Dendritic cell treated with granulocyte-macrophage colony-stimulating factor and Interleukin-4, amounts not matched to agents 40 ng/mL and 50 ng/mL, for 4 days (primary cell): ENCODE measurements at regions not wholly inside any gene's neighbourhood (a gene's known extent, or its start where the extent isn't known, plus 50 kb on each side); places are given as distances from the start of the nearest gene placed in this dataset.

Experiments used
- H3K27ac Mint-ChIP-seq: one replicate; pipeline ENCODE4 v1.8.0; 2022; ENCODE audit warnings: mild to moderate bottlenecking, mixed read lengths
- H3K27me3 Mint-ChIP-seq: one replicate; pipeline ENCODE4 v1.8.0; 2022; ENCODE audit warnings: mild to moderate bottlenecking, mixed read lengths
- H3K36me3 Mint-ChIP-seq: one replicate; pipeline ENCODE4 v1.8.0; 2022; ENCODE audit warnings: low read depth, mixed read lengths
- H3K4me1 Mint-ChIP-seq: one replicate; pipeline ENCODE4 v1.8.0; 2022; ENCODE audit warnings: low read depth, mixed read lengths
- H3K4me3 Mint-ChIP-seq: one replicate; pipeline ENCODE4 v1.8.0; 2022; ENCODE audit warnings: mild to moderate bottlenecking, moderate library complexity, mixed read lengths
- H3K9me3 Mint-ChIP-seq: one replicate; pipeline ENCODE4 v1.8.0; 2022; ENCODE audit warnings: mixed read lengths
- intact Hi-C: fragments of 100-400 bp; cut with micrococcal nuclease; formaldehyde crosslinking; loops from one replicate; pipeline ENCODE4 v1.15.0; 2022

DNA sequence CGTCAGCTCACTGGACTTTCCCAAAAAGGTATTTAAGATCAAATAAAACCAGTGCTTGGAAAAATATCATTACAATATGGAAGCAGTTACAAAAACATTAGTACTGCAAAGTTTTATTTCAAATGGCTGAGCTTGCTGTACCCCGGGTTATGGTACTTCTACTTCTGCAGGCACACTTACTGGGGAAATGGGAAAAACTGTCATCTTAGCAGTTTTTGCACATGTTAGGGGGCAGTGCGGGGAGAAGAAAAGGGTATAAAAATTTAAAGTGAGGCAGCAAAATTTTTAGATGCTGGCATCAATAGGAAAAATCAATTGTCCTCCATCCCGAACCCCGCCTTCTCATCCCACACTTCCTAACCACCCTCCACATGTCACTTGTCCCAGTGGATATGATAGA, 133.4 kb downstream of the ATG4C start:
- Mint-ChIP-seq H3K4me1 (no peaks in the 10 kb centered on the region), H3K27ac (no peak overlapping the region), H3K9me3 (no peaks in the 10 kb centered on the region), H3K27me3 (peaks cover 8% of the 10 kb centered on the region), H3K4me3 (no peak overlapping the region), H3K36me3 (no peaks in the 10 kb centered on the region)
- intact Hi-C loops, result loop anchor here (10.0 kb wide), 1 partner anchor 617 kb away; no protein-coding TSS in a partner anchor

- intact Hi-C loops, result loop anchor here (10.0 kb wide), 1 partner anchor 617 kb away; no protein-coding TSS in a partner anchor
- H3K4me1 Mint-ChIP-seq, result no peaks in the 10 kb centered on the region
- H3K27ac Mint-ChIP-seq, result no peak overlapping the region
Observed at GRCh38 chr1:62917805-62918204, 133.9 kb downstream of the ATG4C start.

DNA sequence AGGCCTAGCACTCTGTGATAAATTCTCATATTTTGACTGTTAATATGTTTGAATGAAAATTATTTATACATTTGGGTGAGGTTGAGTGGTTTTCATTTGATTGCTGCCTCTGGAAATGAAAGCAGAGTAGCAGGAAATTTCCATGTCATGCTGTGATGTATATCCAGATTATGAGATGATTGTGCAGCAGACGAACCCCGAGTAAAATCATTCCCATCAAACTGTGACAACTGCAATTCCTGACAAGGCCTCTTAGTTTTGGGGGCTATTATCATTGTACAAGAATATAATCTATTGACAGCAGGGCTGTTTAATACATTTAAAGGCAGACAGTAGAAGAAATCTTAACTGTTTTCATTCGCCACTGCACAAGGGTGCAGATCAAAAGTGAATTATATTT, 134.8 kb downstream of the ATG4C start:
- H3K4me1 Mint-ChIP-seq, result no peaks in the 10 kb centered on the region
- no peak overlapping the region for H3K27ac Mint-ChIP-seq
- H3K9me3 Mint-ChIP-seq, result no peaks in the 10 kb centered on the region
- no peak overlapping the region for H3K4me3 Mint-ChIP-seq
- intact Hi-C loops, result loop anchor here (10.0 kb wide), 1 partner anchor 616 kb away; no protein-coding TSS in a partner anchor
- H3K36me3 Mint-ChIP-seq, result no peaks in the 10 kb centered on the region
- H3K27me3 Mint-ChIP-seq, result peaks cover 4% of the 10 kb centered on the region

More at GRCh38 chr1:62917805-62918204, 133.9 kb downstream of the ATG4C start:
- Mint-ChIP-seq H3K4me3 (no peak overlapping the region), H3K36me3 (no peaks in the 10 kb centered on the region), H3K27me3 (peaks cover 7% of the 10 kb centered on the region), H3K9me3 (no peaks in the 10 kb centered on the region)

GRCh38 chr1:62922006-62922405, 138.1 kb downstream of the ATG4C start:
- no peaks in the 10 kb centered on the region for H3K4me1 Mint-ChIP-seq
- H3K27ac Mint-ChIP-seq, result no peak overlapping the region
- H3K9me3 Mint-ChIP-seq, result no peaks in the 10 kb centered on the region
- peaks cover 5% of the 10 kb centered on the region for H3K27me3 Mint-ChIP-seq
- intact Hi-C loops, result no loop called here
- no peak overlapping the region for H3K4me3 Mint-ChIP-seq
- H3K36me3 Mint-ChIP-seq, result no peaks in the 10 kb centered on the region

DNA sequence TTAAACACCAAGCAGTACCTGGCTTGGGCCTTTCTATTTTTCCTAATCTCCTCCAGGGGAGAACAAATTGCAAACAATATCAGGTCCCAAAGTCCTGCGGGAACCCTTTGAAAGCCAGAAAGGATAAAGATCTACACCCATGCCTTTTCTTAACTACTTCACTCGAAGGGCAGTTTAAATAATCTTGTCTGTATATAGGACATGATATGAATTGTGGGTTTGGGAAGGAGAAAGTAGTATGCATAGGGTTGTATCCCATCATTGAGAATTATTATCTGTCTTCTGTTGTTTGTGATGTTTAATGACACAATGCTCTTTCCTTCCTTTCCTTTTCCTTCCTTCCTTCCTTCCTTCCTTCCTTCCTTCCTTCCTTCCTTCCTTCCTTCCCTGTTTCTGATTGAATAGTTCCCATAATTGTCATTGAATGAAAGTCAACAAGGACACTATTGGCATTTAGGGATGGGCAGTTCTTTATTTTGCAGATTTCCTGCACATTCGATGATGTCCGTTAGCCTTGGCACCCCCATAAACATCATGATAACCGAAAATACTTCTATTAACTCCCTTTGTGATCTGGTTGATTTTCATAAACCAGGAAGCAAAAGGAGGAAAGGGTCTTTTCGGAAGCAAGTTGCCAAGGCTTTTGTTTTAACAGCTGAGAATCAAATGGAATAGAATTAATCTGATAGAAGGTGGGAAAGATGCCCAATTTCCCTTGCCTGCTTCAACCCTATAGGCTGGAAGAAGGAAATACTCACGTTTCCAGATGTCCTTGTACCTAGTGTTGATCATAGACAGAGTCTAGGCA, 141.3 kb downstream of the ATG4C start:
- Mint-ChIP-seq H3K27ac (no peak overlapping the region), H3K27me3 (peaks cover 1% of the 10 kb centered on the region), H3K9me3 (no peaks in the 10 kb centered on the region), H3K36me3 (no peaks in the 10 kb centered on the region), H3K4me3 (no peak overlapping the region), H3K4me1 (no peaks in the 10 kb centered on the region)
- intact Hi-C loops, result no loop called here

DNA sequence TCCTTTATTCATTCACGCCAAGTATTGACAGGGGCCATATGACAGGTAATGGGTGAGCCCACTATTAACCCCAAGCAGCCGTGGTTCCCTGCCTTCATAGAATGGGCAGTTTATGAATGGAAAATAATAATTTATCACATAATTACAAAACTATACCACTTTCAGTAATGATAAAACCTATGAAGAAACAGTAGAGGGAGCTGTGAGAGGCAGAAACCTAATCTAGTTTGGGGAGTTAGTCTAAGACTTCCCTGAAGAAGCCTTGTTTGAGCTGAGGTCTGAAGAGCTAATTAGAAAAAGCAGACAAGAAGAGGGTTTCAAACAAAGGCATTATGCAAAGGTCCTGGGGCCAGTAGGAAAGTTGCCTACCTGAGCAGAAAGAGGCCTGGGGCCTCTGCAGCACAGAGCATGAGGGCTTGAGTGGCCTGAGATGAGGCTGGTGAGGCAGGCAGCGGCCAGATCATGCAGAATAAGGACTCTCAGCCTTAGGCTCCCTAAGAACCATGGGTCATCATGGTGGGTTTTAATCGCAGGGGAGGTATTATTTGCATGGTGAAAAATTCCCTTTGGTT, 142.8 kb downstream of the ATG4C start:
- Mint-ChIP-seq H3K9me3 (no peaks in the 10 kb centered on the region), H3K36me3 (no peaks in the 10 kb centered on the region), H3K27me3 (peaks cover 1% of the 10 kb centered on the region), H3K27ac (no peak overlapping the region), H3K4me1 (no peaks in the 10 kb centered on the region), H3K4me3 (no peak overlapping the region)
- intact Hi-C loops, result no loop called here

- Mint-ChIP-seq H3K27me3 (peaks cover 3% of the 10 kb centered on the region), H3K4me3 (no peak overlapping the region), H3K4me1 (no peaks in the 10 kb centered on the region), H3K36me3 (no peaks in the 10 kb centered on the region), H3K27ac (no peak overlapping the region), H3K9me3 (no peaks in the 10 kb centered on the region)
- intact Hi-C loops, result no loop called here
Observed at GRCh38 chr1:62928885-62929284, 145.0 kb downstream of the ATG4C start.

DNA sequence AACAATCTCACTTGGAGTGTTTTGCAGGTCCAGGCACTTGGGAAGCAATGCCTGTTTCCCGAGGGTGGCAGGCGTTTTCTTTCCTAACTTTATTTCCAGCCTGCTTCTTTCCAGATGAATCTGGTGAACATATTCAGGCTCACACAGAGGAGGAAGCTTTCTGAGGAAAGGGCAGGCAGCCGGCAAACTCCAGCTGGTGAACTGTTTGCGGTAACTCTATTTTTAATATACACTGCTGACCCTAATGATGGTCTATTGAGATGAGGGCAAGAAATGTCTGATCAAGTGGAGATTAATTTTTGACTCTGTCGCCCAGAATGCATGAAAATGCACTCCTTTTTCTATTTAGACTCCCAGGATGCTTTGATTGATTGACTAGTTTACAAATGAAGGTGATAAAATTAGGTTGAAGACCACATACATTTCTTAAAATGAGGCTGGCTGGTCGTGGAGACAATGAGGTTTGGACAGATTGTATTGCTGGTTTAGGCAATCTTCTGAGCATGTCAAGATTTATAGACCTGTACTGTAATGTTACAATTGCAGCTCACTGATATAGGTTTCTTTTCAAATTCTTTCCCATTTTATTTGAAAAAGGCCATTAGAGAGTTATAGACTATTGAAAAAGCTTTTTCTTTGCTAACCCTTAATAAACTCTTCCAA, 153.8 kb downstream of the ATG4C start:
- intact Hi-C loops, result no loop called here
- Mint-ChIP-seq H3K9me3 (no peaks in the 10 kb centered on the region), H3K4me1 (no peaks in the 10 kb centered on the region), H3K4me3 (no peak overlapping the region), H3K36me3 (no peaks in the 10 kb centered on the region), H3K27me3 (peaks cover 1% of the 10 kb centered on the region), H3K27ac (no peak overlapping the region)

DNA sequence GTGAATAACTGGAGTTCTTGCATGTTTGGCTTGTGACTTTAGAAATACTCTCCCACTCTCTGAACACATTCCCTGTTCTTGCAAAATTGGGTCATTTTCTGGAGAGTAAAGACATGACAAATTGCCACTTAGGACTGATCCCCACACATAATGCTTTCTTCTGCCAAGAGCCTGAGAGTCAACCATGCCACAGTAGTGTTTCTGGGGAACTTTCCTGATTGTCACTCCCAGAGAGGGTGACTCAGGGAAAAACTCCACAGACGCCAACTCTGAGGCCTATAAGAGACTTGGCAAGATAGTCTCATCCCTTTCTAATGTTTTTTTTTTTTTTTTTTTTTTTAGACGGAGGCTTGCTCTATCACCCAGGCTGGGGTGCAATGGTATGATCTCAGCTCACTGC, 157.8 kb downstream of the ATG4C start:
- no peaks in the 10 kb centered on the region for H3K4me1 Mint-ChIP-seq
- peaks cover 1% of the 10 kb centered on the region for H3K27me3 Mint-ChIP-seq

GRCh38 chr1:62946511-62946910, 162.6 kb downstream of the ATG4C start:
- H3K4me1 Mint-ChIP-seq, result no peaks in the 10 kb centered on the region
- H3K9me3 Mint-ChIP-seq, result no peaks in the 10 kb centered on the region
- H3K27me3 Mint-ChIP-seq, result peaks cover 3% of the 10 kb centered on the region
- no peak overlapping the region for H3K27ac Mint-ChIP-seq
- H3K36me3 Mint-ChIP-seq, result no peaks in the 10 kb centered on the region
- H3K4me3 Mint-ChIP-seq, result no peak overlapping the region
- intact Hi-C loops, result no loop called here

More for the DNA sequence above, 157.8 kb downstream of the ATG4C start:
- no peak overlapping the region for H3K27ac Mint-ChIP-seq
- no peaks in the 10 kb centered on the region for H3K9me3 Mint-ChIP-seq
- H3K4me3 Mint-ChIP-seq, result no peak overlapping the region
- intact Hi-C loops, result no loop called here
- H3K36me3 Mint-ChIP-seq, result no peaks in the 10 kb centered on the region

DNA sequence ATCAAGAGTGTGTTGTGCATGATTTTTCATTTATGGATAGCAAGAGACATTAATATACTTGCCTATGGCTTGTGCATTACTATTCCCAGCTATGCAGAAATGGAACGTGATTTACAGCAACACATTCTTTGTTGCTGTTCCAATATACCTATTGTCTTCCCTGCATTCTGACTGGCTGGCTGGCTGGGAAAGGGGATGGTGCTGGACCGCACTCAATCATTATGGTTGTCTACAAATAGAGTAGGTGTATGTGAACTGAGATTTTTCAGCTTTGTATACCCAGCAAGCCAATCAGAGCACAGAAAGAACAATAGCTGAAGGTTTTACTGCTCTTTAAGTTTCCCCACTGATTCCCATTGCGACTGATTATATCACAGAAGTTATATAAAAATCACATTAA, 167.5 kb downstream of the ATG4C start:
- intact Hi-C loops, result no loop called here
- H3K27me3 Mint-ChIP-seq, result peaks cover 11% of the 10 kb centered on the region
- H3K27ac Mint-ChIP-seq, result no peak overlapping the region
- H3K4me1 Mint-ChIP-seq, result no peaks in the 10 kb centered on the region
- no peak overlapping the region for H3K4me3 Mint-ChIP-seq
- H3K9me3 Mint-ChIP-seq, result no peaks in the 10 kb centered on the region
- no peaks in the 10 kb centered on the region for H3K36me3 Mint-ChIP-seq

DNA sequence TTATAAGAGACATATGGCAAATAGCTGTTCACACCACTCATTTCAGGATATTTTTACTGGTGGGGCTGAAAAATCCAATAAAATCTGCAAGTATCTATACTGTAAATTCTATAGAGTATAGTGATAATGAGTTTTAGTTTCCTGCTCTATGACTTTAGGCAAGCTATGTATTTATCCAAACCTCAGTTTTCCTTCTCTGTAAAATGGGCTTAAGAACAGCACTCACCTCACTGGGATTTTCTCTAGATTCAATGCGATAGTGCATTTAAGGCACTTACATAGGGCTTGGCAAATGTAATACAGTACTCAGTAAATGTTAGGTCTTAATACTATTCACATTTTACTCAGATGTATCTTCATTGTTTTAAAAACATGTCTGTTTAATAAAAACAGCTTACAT, 168.7 kb downstream of the ATG4C start:
- Mint-ChIP-seq H3K27ac (no peak overlapping the region), H3K4me1 (no peaks in the 10 kb centered on the region), H3K9me3 (no peaks in the 10 kb centered on the region), H3K36me3 (no peaks in the 10 kb centered on the region), H3K4me3 (no peak overlapping the region), H3K27me3 (peaks cover 11% of the 10 kb centered on the region)
- intact Hi-C loops, result no loop called here

DNA sequence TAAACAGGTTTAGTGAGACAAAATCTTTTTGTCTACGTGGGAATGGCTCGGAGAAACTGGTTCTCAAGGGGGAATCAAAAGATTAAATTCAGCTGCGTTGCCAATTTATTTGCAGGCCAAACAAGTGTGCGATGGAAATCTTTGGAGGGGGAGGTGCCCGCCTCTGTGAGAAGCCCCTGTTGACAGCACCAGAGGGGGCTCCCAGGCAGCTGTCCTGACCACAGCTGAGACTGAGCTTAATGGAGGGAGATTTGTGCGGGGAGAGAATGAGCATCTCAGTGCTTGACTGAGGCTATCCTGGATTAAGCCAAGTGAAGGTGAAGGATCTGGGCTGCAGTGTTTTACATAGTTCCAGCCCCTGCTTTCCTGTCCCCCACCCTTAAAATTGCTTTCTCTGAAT, 169.7 kb downstream of the ATG4C start:
- Mint-ChIP-seq H3K27ac (no peak overlapping the region), H3K27me3 (peaks cover 11% of the 10 kb centered on the region), H3K4me3 (no peak overlapping the region), H3K36me3 (no peaks in the 10 kb centered on the region), H3K9me3 (no peaks in the 10 kb centered on the region), H3K4me1 (no peaks in the 10 kb centered on the region)
- intact Hi-C loops, result no loop called here

DNA sequence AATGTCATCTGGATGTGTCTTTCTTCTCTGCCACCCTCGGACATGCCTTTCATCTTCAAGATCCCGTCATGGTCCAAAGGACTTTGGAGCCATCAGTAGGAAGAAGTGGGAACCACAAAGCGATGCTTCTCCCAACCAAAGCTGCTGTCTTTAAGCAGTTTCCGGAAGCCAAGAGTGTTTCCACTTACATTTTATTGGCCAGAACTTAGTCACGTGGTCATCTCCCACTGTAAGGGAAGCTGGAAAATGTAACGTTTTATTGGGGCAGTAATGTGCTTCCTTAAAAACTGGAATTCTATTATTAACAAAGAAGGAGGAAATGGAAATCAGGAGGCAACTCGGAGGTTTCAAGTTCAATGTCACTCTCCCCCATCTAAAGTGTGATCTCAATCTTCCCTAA, 170.8 kb downstream of the ATG4C start:
- no peaks in the 10 kb centered on the region for H3K4me1 Mint-ChIP-seq
- no peak overlapping the region for H3K27ac Mint-ChIP-seq
- H3K9me3 Mint-ChIP-seq, result no peaks in the 10 kb centered on the region
- H3K27me3 Mint-ChIP-seq, result peaks cover 13% of the 10 kb centered on the region
- no peaks in the 10 kb centered on the region for H3K36me3 Mint-ChIP-seq
- no peak overlapping the region for H3K4me3 Mint-ChIP-seq
- intact Hi-C loops, result no loop called here
